ENCODE measurements at regions not wholly inside any gene's neighbourhood (a gene's known extent, or its start where the extent isn't known, plus 50 kb on each side); places are given as distances from the start of the nearest gene placed in this dataset.
A peak's percentile ranks its signal among the peaks of the same experiment; 100 is the strongest.
"Not testable (repeated sequence)": the region's sequence is repeated elsewhere in the genome, so short reads cannot be mapped to it uniquely, and the experiment has no call there.

- no peak overlapping the region for H3K4me3 ChIP-seq (ENCODE audit: low read length)
- TF ChIP-seq CTCF (IDR thresholded peaks at IDR 0.05; ENCODE audit: insufficient read depth, low read depth, low read length, missing control alignments), result no peak
- DNase-seq (ENCODE audit: low read depth), result no peak
These were observed 178.3 kb upstream of the MAP1B start for GRCh38 chr5:71929003-71929402.

GRCh38 chr5:71930554-71930953 lies 176.7 kb upstream of the MAP1B start:
- H3K4me3 ChIP-seq (ENCODE audit: low read length); DNase-seq (ENCODE audit: low read depth): not testable (repeated sequence)

- TF ChIP-seq CTCF (IDR thresholded peaks at IDR 0.05; ENCODE audit: insufficient read depth, low read depth, low read length, missing control alignments), result no peak
- peak; percentile 62 for DNase-seq (ENCODE audit: low read depth)
- H3K4me3 ChIP-seq (ENCODE audit: low read length), result no peak overlapping the region
These were observed 175.1 kb upstream of the MAP1B start for GRCh38 chr5:71932131-71932654.

GRCh38 chr5:71932655-71933338 lies 174.5 kb upstream of the MAP1B start:
- peak; percentile 56 for DNase-seq (ENCODE audit: low read depth)
- H3K4me3 ChIP-seq (ENCODE audit: low read length), result no peak overlapping the region
- TF ChIP-seq CTCF (IDR thresholded peaks at IDR 0.05; ENCODE audit: insufficient read depth, low read depth, low read length, missing control alignments), result no peak

GRCh38 chr5:71934322-71934721 lies 173.0 kb upstream of the MAP1B start:
- DNase-seq (ENCODE audit: low read depth), result no peak
- no peak for TF ChIP-seq CTCF (IDR thresholded peaks at IDR 0.05; ENCODE audit: insufficient read depth, low read depth, low read length, missing control alignments)
- no peak overlapping the region for H3K4me3 ChIP-seq (ENCODE audit: low read length)

- TF ChIP-seq CTCF (IDR thresholded peaks at IDR 0.05; ENCODE audit: insufficient read depth, low read depth, low read length, missing control alignments), result no peak
- no peak for DNase-seq (ENCODE audit: low read depth)
- no peak overlapping the region for H3K4me3 ChIP-seq (ENCODE audit: low read length)
These were observed 169.2 kb upstream of the MAP1B start for GRCh38 chr5:71937921-71938698.

GRCh38 chr5:71938895-71939294 lies 168.4 kb upstream of the MAP1B start:
- no peak for TF ChIP-seq CTCF (IDR thresholded peaks at IDR 0.05; ENCODE audit: insufficient read depth, low read depth, low read length, missing control alignments)
- H3K4me3 ChIP-seq (ENCODE audit: low read length), result no peak overlapping the region
- peak; percentile 83 for DNase-seq (ENCODE audit: low read depth)

Data from epithelial cell of esophagus (primary cell).